SK-N-SH (cell line): ENCODE measurements at regions not wholly inside any gene's neighbourhood (a gene's known extent, or its start where the extent isn't known, plus 50 kb on each side); places are given as distances from the start of the nearest gene placed in this dataset.

Experiments
- CTCF ChIA-PET: fragments of 300-600, 350-600 bp; formaldehyde crosslinking; extraction: SDS; loops from one replicate; lab custom pipeline; 2021; lab: Yijun Ruan, JAX
- POLR2A ChIA-PET: fragments of 350-600 bp; sonication (Branson Sonifier 250); formaldehyde crosslinking; extraction: SDS; loops from one replicate; lab custom pipeline; 2020; ENCODE audit warnings: antibody characterized with exemption, inconsistent platforms; lab: Yijun Ruan, JAX
- DNase-seq: peaks from one replicate; pipeline ENCODE4 v3.0.0; 2012
- H2AFZ ChIP-seq: fragments of 200-600 bp; sonication (generic); 2 replicates; pipeline ENCODE4 v1.8.1; 2016; ENCODE audit warnings: antibody characterized with exemption, mild to moderate bottlenecking, low read depth
- H3F3A ChIP-seq: fragments of 200-600 bp; sonication (generic); replicated peaks from 2 replicates; pipeline ENCODE3; 2016; ENCODE audit warnings: antibody characterized with exemption, mild to moderate bottlenecking; ENCODE audit not compliant: insufficient read depth
- H3K27ac ChIP-seq, 2 experiments: fragments of 200-500 bp in 1 of 2; fragments of 200-600 bp in 1 of 2; sonication (Bioruptor generic) in 1 of 2; sonication (generic), shearing (Covaris generic) in 1 of 2; 2 replicates each; pipeline versions ENCODE4 v1.5.1 to v1.6.1; 2014 to 2016; ENCODE audit warnings: low read depth in 2 of 2, inconsistent platforms in 1 of 2, low read length in 1 of 2, mild to moderate bottlenecking in 1 of 2, mixed read lengths in 1 of 2
- H3K27me3 ChIP-seq: fragments of 200-600 bp; sonication (generic), shearing (Covaris generic); 2 replicates; pipeline ENCODE4 v1.6.1; 2016; ENCODE audit warnings: mixed run types; ENCODE audit not compliant: insufficient read depth
- H3K36me3 ChIP-seq, 2 experiments: fragments of 200-500 bp in 1 of 2; fragments of 200-600 bp in 1 of 2; sonication (Bioruptor generic) in 1 of 2; sonication (generic) in 1 of 2; replicated peaks in 1 of 2; 2 replicates each; pipeline versions ENCODE3 to v1.5.1; 2014 to 2016; ENCODE audit warnings: low read length in 1 of 2, mild to moderate bottlenecking in 1 of 2; ENCODE audit not compliant: insufficient read depth in 2 of 2, control insufficient read depth in 1 of 2
- H3K4me1 ChIP-seq, 2 experiments: fragments of 200-500 bp in 1 of 2; fragments of 200-600 bp in 1 of 2; sonication (Bioruptor generic) in 1 of 2; sonication (generic), shearing (Covaris generic) in 1 of 2; 2 replicates each; pipeline versions ENCODE4 v1.5.1 to v1.6.1; 2014 to 2016; ENCODE audit warnings: low read depth in 1 of 2, low read length in 1 of 2, mixed run types in 1 of 2; ENCODE audit not compliant: insufficient read depth in 2 of 2, control insufficient read depth in 1 of 2
- H3K4me2 ChIP-seq: fragments of 200-600 bp; sonication (generic), shearing (Covaris generic); 2 replicates; pipeline ENCODE4 v1.6.1; 2017; ENCODE audit warnings: mixed run types
- H3K4me3 ChIP-seq, 2 experiments: fragments of 200-500 bp in 1 of 2; fragments of 200-600 bp in 1 of 2; sonication (Bioruptor generic) in 1 of 2; sonication (generic), shearing (Covaris generic) in 1 of 2; 2 replicates each; pipeline versions ENCODE4 v1.5.1 to v1.8.1; 2014 to 2016; ENCODE audit warnings: low read depth in 2 of 2, inconsistent platforms in 1 of 2, low read length in 1 of 2, mild to moderate bottlenecking in 1 of 2, mixed read lengths in 1 of 2, moderate library complexity in 1 of 2
- H3K79me2 ChIP-seq: fragments of 200-600 bp; sonication (generic); 2 replicates; pipeline ENCODE4 v1.8.1; 2017; ENCODE audit warnings: mild to moderate bottlenecking; ENCODE audit not compliant: insufficient read depth
- H3K9ac ChIP-seq: fragments of 200-600 bp; sonication (generic); 2 replicates; pipeline ENCODE4 v1.6.1; 2017; ENCODE audit warnings: mixed run types
- H3K9me2 ChIP-seq: fragments of 200-600 bp; sonication (generic); 2 replicates; pipeline ENCODE4 v1.6.1; 2017; ENCODE audit warnings: mixed run types
- H3K9me3 ChIP-seq: fragments of 200-600 bp; sonication (generic); 2 replicates; pipeline ENCODE4 v1.6.1; 2017; ENCODE audit warnings: mixed run types, mild to moderate bottlenecking, moderate library complexity
- H4K20me1 ChIP-seq: fragments of 200-600 bp; sonication (generic); 2 replicates; pipeline ENCODE4 v1.6.1; 2017; ENCODE audit warnings: mild to moderate bottlenecking, mixed run types; ENCODE audit not compliant: insufficient read depth
- ELF1 ChIP-seq: IDR thresholded peaks from 2 replicates; pipeline ENCODE4 v1.4.0; 2012
- EZH2phosphoT487 ChIP-seq: fragments of 200-600 bp; sonication (generic); IDR thresholded peaks from 2 replicates; pipeline ENCODE4 v1.6.1; 2017; ENCODE audit warnings: low read depth, mixed run types, mild to moderate bottlenecking, antibody characterized with exemption, moderate library complexity, borderline replicate concordance
- FOXJ3 ChIP-seq: sonication (generic); formaldehyde crosslinking; IDR thresholded peaks from 2 replicates; pipeline ENCODE4 v1.5.1; 2020; ENCODE audit warnings: mild to moderate bottlenecking, missing genetic modification reagents
- FOXM1 ChIP-seq: IDR thresholded peaks from 2 replicates; pipeline ENCODE4 v1.4.0; 2012; ENCODE audit warnings: low read depth, mild to moderate bottlenecking
- GABPA ChIP-seq: IDR thresholded peaks from 2 replicates; pipeline ENCODE4 v1.4.0; 2012; ENCODE audit warnings: low read depth, mild to moderate bottlenecking
- JUND ChIP-seq: IDR thresholded peaks from 2 replicates; pipeline ENCODE4 v1.4.0; 2012
- MXI1 ChIP-seq: IDR thresholded peaks from 2 replicates; pipeline ENCODE4 v1.6.1; 2012; ENCODE audit warnings: mild to moderate bottlenecking, low read depth, low read length, improper control_type of control experiment
- NRF1 ChIP-seq: IDR thresholded peaks from 2 replicates; pipeline ENCODE4 v1.6.1; 2012; ENCODE audit warnings: low read depth, mild to moderate bottlenecking, low read length
- POLR2AphosphoS5 ChIP-seq: IDR thresholded peaks from 2 replicates; pipeline ENCODE4 v1.6.1; 2012; ENCODE audit warnings: low read depth, low read length
- RAD21 ChIP-seq: IDR thresholded peaks from 2 replicates; pipeline ENCODE4 v1.6.1; 2012; ENCODE audit warnings: mild to moderate bottlenecking, low read length
- RFX5 ChIP-seq: IDR thresholded peaks from 2 replicates; pipeline ENCODE4 v1.6.1; 2012; ENCODE audit warnings: mild to moderate bottlenecking, improper control_type of control experiment, low read length
- TAF1 ChIP-seq: IDR thresholded peaks from 2 replicates; pipeline ENCODE4 v1.6.1; 2012; ENCODE audit warnings: low read depth, mild to moderate bottlenecking, low read length, moderate library complexity, borderline replicate concordance
- TEAD4 ChIP-seq: IDR thresholded peaks from 2 replicates; pipeline ENCODE4 v1.4.0; 2012; ENCODE audit warnings: mild to moderate bottlenecking, borderline replicate concordance; ENCODE audit not compliant: insufficient read depth
- WGBS: methylation state at CpG from one replicate; pipeline ENCODE4 v1.1.6; 2017; ENCODE audit warnings: low lambda C conversion rate; 5-methylcytosine and 5-hydroxymethylcytosine counted together
- TF ChIP-seq, protein P1 (sequence below): IDR thresholded peaks from 2 replicates; pipeline ENCODE4 v1.4.0; 2012; ENCODE audit warnings: low read depth
- TF ChIP-seq, protein P2 (sequence below): IDR thresholded peaks from 2 replicates; pipeline ENCODE4 v1.4.0; 2012; ENCODE audit warnings: low read depth, borderline replicate concordance
- TF ChIP-seq, protein P3 (sequence below): fragments of 150-350 bp; IDR thresholded peaks from 2 replicates; pipeline ENCODE4 v1.6.1; 2016; ENCODE audit warnings: mild to moderate bottlenecking, low read depth, low read length
- TF ChIP-seq, protein P4 (sequence below): fragments of 150-350 bp; IDR thresholded peaks from 2 replicates; pipeline ENCODE4 v1.6.1; 2017; ENCODE audit warnings: antibody characterized with exemption, low read length, low read depth, borderline replicate concordance
- TF ChIP-seq, protein P5 (sequence below): fragments of 200-600 bp; sonication (generic); IDR thresholded peaks from 2 replicates; pipeline ENCODE4 v1.6.1; 2017; ENCODE audit warnings: antibody characterized with exemption, mild to moderate bottlenecking, moderate library complexity
- TF ChIP-seq, protein P6 (sequence below): IDR thresholded peaks from 2 replicates; pipeline ENCODE4 v1.4.0; 2012; ENCODE audit warnings: low read depth, borderline replicate concordance

DNA sequence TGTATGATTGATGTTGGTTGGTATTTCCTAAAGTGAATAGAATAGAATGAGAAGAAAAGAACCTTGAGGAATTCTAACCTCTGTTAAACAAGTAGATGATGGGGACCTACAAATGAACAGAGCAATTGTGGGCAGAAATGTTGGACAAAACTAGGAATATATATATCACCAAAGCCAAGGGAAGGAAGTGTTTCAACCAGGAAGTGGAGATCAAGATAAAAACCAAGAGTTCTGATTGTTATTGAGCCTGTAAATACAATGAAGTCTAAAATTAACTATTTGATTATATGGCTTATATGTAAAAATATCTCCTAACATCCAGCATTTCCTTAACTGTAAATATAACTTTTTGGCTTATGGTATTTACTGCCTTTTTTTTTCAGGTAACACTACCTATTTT is 730.0 kb downstream of the SOCS6 start:
- ChIA-PET CTCF (no interaction called here), POLR2A (no interaction called here)
- Histone ChIP-seq H3K4me1 (no peaks in the 10 kb centered on the region), H3K4me2 (no peak overlapping the region), H3K27me3 (no peaks in the 10 kb centered on the region), H3K9me3 (0 out of 2 replicates have a peak, but pooled peaks cover 7% of the 10 kb centered on the region), H3K36me3 (peaks cover 0 to 9% of the 10 kb centered on the region in 2 experiments), H3K9ac (no peak overlapping the region), H3K4me3 (no peak overlapping the region), H2AFZ (no peak overlapping the region), H3F3A (no peaks in the 10 kb centered on the region), H4K20me1 (no peaks in the 10 kb centered on the region), H3K79me2 (no peaks in the 10 kb centered on the region), H3K9me2 (no peaks in the 10 kb centered on the region), H3K27ac (no peak overlapping the region)
- no peak for DNase-seq
- TF ChIP-seq GABPA (no peak), NRF1 (no peak), TAF1 (no peak), MXI1 (no peak), TEAD4 (no peak), POLR2AphosphoS5 (no peak), RAD21 (no peak)
- TF ChIP-seq, protein P1, sequence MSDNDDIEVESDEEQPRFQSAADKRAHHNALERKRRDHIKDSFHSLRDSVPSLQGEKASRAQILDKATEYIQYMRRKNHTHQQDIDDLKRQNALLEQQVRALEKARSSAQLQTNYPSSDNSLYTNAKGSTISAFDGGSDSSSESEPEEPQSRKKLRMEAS, result no peak
- TF ChIP-seq, protein P2, sequence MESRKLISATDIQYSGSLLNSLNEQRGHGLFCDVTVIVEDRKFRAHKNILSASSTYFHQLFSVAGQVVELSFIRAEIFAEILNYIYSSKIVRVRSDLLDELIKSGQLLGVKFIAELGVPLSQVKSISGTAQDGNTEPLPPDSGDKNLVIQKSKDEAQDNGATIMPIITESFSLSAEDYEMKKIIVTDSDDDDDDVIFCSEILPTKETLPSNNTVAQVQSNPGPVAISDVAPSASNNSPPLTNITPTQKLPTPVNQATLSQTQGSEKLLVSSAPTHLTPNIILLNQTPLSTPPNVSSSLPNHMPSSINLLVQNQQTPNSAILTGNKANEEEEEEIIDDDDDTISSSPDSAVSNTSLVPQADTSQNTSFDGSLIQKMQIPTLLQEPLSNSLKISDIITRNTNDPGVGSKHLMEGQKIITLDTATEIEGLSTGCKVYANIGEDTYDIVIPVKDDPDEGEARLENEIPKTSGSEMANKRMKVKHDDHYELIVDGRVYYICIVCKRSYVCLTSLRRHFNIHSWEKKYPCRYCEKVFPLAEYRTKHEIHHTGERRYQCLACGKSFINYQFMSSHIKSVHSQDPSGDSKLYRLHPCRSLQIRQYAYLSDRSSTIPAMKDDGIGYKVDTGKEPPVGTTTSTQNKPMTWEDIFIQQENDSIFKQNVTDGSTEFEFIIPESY, result no peak
- TF ChIP-seq, protein P3, sequence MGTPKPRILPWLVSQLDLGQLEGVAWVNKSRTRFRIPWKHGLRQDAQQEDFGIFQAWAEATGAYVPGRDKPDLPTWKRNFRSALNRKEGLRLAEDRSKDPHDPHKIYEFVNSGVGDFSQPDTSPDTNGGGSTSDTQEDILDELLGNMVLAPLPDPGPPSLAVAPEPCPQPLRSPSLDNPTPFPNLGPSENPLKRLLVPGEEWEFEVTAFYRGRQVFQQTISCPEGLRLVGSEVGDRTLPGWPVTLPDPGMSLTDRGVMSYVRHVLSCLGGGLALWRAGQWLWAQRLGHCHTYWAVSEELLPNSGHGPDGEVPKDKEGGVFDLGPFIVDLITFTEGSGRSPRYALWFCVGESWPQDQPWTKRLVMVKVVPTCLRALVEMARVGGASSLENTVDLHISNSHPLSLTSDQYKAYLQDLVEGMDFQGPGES, result no peak

DNA sequence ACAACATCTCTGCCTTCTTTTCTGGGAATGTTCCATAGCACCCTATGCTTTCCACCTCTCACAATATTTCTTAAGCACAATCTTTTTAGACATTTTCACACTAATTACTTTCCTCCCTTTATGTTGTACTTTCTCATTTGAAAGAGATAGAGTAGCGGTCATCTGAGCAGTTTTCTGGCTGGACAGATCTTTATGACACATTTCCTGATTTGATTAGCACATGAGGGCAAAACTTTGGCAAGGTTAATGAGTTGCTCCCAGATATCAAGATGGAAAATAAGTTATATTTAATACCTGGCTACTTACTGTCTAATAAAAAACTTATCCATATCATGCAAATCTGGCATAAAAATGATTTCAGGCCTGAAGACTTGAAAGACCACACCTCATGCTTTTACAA is 723.9 kb downstream of the SOCS6 start:
- no peak for DNase-seq
- Histone ChIP-seq H2AFZ (no peak overlapping the region), H3F3A (no peaks in the 10 kb centered on the region), H3K36me3 (peaks cover 0 to 5% of the 10 kb centered on the region in 2 experiments), H3K9ac (no peak overlapping the region), H3K9me3 (0 out of 2 replicates have a peak, but pooled peaks cover 7% of the 10 kb centered on the region), H3K79me2 (no peaks in the 10 kb centered on the region), H3K4me1 (no peaks in the 10 kb centered on the region), H4K20me1 (no peaks in the 10 kb centered on the region), H3K4me3 (no peak overlapping the region), H3K9me2 (no peaks in the 10 kb centered on the region), H3K27ac (no peak overlapping the region), H3K27me3 (no peaks in the 10 kb centered on the region), H3K4me2 (no peak overlapping the region)
- CTCF ChIA-PET, result no interaction called here
- TF ChIP-seq, protein P4, sequence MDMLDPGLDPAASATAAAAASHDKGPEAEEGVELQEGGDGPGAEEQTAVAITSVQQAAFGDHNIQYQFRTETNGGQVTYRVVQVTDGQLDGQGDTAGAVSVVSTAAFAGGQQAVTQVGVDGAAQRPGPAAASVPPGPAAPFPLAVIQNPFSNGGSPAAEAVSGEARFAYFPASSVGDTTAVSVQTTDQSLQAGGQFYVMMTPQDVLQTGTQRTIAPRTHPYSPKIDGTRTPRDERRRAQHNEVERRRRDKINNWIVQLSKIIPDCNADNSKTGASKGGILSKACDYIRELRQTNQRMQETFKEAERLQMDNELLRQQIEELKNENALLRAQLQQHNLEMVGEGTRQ, result no peak
- TF ChIP-seq FOXM1 (no peak), FOXJ3 (CRISPR knock-in tag) (no peak), RFX5 (no peak), ELF1 (no peak), JUND (no peak), EZH2phosphoT487 (no peak), TAF1 (no peak)
- TF ChIP-seq, protein P5, sequence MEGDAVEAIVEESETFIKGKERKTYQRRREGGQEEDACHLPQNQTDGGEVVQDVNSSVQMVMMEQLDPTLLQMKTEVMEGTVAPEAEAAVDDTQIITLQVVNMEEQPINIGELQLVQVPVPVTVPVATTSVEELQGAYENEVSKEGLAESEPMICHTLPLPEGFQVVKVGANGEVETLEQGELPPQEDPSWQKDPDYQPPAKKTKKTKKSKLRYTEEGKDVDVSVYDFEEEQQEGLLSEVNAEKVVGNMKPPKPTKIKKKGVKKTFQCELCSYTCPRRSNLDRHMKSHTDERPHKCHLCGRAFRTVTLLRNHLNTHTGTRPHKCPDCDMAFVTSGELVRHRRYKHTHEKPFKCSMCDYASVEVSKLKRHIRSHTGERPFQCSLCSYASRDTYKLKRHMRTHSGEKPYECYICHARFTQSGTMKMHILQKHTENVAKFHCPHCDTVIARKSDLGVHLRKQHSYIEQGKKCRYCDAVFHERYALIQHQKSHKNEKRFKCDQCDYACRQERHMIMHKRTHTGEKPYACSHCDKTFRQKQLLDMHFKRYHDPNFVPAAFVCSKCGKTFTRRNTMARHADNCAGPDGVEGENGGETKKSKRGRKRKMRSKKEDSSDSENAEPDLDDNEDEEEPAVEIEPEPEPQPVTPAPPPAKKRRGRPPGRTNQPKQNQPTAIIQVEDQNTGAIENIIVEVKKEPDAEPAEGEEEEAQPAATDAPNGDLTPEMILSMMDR, result no peak
- TF ChIP-seq, protein P6, sequence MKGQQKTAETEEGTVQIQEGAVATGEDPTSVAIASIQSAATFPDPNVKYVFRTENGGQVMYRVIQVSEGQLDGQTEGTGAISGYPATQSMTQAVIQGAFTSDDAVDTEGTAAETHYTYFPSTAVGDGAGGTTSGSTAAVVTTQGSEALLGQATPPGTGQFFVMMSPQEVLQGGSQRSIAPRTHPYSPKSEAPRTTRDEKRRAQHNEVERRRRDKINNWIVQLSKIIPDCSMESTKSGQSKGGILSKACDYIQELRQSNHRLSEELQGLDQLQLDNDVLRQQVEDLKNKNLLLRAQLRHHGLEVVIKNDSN, result no peak
- POLR2A ChIA-PET, result no interaction called here
- 58% methylated on average over 1 of the region's 1 CpG for WGBS
